Activated CD4-positive, alpha-beta T cell treated with anti-CD3 and anti-CD28 coated beads, Interleukin-2, amount 50 U/mL, for 1 hour (primary cell): ENCODE measurements at regions not wholly inside any gene's neighbourhood (a gene's known extent, or its start where the extent isn't known, plus 50 kb on each side); places are given as distances from the start of the nearest gene placed in this dataset.

Experiments
- DNase-seq: peaks from one replicate; pipeline ENCODE4 v3.0.0-alpha.2; 2020

DNA sequence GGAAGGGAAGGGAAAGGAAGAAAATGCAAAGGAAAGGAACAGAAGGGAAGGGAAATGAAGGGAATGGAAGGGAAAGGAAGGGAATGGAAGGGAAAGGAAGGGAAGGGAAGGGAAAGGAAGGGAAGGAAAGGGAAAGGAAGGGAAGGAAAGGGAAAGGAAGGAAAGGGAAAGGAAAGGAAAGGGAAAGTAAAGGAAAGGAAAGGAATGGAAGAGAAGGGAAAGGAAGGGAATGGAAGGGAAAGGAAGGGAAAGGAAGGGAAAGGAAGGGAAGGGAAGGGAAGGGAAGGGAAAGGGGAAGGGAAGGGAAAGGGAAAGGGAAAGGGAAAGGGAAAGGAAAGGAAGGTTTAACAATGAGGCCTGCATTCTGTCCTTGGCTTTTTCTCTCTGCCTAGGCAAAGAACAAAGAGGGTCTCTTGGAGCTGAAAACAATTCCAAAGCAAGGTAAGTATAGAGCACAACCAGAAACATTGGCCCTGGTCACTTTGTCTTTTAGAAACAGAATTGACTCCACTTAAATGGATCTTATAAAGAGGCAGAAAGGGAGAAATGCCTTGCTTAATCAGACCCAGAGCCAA, 525.9 kb upstream of the TMPO start:
- DNase-seq, result no peak

GRCh38 chr12:97994746-97995484, 520.5 kb upstream of the TMPO start:
- DNase-seq, result no peak

DNA sequence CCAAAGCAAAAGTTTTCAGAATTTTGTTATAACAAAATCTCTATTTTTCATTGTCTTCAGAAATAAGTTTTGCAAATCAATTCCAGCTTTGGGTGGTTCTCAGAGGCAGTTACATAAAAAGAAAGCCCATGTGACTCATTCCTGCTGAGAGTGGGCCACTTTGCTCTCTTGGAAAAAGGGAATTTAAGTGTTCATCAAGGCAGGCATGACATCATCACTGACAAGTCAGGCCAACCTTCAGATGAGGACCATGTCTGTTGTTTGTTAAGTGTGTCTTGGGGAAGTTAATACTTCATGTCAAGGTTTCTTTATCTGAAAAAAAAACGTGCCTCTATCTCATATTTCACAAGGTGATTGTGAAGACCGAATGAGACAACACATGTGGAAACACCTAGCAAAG, 519.8 kb upstream of the TMPO start:
- DNase-seq, result no peak

GRCh38 chr12:98001430-98001829, 514.0 kb upstream of the TMPO start:
- DNase-seq, result no peak

DNA sequence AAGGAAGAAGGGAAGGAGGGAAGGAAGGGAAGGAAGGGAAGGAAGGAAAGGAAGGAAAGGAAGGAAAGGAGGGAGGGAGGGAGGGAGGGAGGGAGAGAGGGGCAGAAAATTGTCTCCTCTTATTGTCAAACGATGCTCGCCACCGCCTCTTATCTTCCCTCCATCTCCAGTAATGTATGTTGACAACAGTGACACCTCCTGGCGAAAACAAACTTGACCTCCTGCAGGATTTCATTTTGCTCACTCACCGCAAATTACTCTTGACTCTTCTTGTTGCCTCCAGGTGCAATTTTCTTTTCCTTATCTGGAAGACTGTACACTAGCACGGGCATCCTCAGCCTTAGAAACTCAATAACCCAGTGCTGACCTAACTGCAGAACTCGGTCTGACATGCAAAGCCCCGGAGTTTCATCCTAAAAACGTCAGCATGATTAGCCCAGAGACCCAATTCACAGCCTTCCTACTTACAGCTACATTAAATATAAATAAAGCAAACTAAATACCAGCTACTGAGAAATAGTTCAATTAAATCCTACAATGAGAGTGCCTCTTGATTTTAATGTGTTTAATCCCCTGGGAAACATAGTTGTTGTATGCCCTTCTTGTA, 512.4 kb upstream of the TMPO start:
- no peak for DNase-seq

DNA sequence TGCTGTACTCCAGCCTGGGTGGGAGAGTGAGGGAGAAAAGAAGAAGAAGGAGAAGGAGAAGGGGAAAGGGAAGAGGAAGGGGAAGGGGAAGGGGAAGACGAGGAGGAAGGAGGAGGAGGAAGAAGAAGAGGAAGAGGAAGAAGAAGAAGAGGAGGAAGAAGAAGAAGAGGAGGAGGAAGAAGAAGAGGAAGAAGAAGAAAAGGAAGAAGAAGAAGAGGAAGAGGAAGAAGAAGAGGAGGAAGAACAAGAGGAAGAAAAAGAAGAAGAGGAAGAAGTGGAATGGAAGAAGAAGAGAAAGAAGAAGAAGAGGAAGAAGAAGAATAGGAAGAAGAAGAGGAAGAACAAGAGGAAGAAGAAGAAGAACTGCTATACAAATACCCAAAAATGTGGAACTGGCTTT, 507.4 kb upstream of the TMPO start:
- no peak for DNase-seq

GRCh38 chr12:98013560-98013959, 501.8 kb upstream of the TMPO start:
- no peak for DNase-seq

GRCh38 chr12:98018836-98019235, 496.6 kb upstream of the TMPO start:
- DNase-seq, result no peak

DNA sequence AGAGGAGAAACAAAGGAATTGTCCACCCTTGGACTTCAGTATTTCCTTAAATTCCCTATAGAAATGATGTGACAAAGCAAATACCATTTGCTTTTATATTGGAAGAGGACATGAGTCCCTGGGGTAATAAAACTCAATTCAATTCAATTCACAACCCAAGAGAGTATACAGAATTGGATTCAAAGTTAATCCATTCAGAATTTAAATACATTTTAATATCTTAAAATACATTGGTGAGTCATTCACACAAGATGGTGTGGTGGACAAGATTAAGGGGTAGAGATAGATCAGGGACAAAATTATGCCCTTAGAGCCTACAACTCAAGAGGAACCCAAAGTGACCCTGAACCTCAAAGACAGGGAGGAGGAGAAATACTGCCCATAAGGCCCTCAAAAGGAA, 495.0 kb upstream of the TMPO start:
- DNase-seq, result no peak

- DNase-seq, result no peak
Observed at GRCh38 chr12:98022961-98023360, 492.4 kb upstream of the TMPO start.

DNA sequence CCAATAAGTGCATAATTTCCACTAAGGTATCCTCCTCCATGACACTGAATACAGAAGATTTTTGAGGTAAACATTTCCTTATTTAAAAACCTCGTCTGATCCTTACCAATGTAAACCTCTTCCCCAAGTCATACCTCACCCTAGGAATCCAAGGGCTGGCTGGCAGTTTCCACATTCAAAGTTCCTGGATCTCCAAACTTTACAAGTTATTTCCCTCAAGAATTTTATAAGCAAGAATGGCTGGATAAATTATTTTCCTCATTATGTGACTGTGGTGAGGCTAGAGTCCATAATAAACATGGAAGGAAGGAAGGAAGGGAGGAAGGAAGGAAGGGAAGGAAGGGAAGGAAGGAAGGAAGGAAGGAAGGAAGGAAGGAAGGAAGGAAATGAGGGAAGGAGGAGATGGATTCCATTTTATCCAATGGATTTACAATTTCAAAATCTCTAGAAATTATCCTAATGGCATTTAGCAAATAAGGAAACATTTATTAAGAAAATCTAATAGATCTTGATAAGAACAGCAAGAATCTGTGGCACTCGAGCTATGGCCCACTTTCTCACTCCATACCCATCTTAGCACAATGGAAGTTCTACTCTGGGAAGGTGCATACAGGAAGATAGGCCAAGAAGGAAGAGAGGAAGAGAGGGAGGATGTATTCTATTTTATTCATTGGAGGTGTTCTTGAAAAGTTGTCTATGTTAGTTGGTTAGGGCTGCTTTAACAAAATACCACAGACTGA, 477.8 kb upstream of the TMPO start:
- no peak for DNase-seq

GRCh38 chr12:98042668-98043067, 472.7 kb upstream of the TMPO start:
- DNase-seq, result no peak

GRCh38 chr12:98045395-98045794, 470.0 kb upstream of the TMPO start:
- no peak for DNase-seq

DNA sequence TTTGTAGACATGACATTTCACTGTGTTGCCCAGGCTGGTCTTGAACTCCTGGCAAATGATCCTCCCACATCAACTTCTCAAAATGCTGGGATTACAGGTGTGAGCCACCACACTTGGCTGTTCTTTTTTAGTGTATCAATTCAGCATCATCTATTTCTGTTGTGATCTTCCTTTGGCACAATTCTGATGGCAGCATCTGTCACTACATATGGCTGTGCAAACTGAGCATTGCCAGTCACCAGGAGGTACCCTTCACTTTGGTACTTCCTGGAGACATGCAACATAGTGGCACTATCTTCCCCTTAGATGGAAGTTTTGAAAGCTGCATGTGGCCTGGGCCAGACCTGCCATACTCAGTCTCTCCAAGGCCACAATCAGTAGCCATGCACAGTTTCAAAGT, 467.1 kb upstream of the TMPO start:
- DNase-seq, result no peak

DNA sequence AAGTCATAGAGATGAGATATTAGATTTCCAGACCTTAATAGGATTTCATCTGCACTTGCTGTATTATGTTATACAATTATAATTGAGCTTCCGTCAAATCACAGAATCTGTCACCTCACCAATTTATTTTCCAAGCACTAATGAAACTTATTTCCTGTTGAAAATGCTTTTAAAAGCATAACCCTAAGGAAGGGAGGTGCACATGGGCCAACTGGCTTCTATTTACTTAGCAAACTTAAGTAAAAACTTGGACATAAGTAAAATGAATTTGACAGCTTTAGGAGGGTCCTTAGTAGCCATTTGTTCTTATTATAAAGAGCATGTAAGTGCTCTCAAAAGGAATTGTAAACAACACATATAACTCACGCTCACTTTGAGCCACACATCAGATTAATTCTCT, 462.2 kb upstream of the TMPO start:
- DNase-seq, result no peak

DNA sequence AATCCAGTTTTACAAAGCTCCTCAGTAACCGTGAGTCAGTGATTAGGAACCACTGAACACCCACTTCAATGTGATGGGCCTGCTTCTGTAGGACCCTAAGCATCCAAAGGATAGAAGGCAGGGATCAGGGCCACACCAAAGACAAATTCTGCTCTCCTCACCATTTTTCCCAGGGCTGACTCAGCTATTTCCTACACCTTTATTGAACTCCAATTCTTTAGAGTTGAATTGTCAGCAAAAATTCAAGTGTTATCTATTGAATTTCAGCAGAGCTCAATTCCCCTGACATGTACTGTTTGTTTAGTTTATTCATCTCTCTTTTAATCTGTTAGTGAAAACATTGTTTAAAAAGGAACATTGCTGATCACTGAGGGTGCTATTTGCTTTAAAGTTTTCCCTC, 457.7 kb upstream of the TMPO start:
- DNase-seq, result no peak

DNA sequence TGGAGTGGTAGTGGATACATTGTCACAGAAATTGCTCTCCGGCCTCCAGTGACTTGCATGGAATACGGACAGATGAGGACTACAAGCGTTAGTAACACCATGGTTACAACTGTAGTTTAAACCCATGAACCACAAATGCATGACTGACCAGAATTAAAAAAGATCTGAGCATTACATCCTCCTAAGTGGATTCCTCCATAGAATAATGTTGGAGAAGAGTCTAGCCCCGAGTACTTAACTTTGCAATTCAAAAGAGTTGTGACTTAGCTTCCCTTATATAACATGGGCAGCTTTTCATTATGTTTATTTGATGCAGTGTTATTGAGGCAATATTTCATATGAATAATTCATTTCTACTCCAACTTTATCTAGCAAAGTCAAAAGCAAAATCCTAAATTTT, 457.2 kb upstream of the TMPO start:
- DNase-seq, result no peak

DNA sequence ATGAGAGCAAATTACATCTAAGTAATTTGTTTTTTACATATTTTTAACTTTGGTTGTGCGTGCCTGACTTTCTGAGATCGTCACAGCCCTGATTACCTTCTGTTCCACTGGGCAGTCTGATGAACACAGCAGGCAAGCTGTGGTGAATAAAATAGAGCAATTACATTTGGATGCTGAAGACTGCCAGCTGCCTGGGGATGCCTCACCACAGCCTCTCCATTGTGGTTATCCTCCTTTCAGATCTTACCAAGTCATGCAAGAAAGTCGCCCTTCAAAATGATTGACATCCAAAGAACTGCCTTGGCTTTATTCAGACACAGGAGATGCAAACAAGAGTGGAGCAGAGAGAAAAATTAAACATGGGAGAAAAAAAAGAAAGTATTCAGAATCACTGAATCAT, 456.6 kb upstream of the TMPO start:
- DNase-seq, result no peak

DNA sequence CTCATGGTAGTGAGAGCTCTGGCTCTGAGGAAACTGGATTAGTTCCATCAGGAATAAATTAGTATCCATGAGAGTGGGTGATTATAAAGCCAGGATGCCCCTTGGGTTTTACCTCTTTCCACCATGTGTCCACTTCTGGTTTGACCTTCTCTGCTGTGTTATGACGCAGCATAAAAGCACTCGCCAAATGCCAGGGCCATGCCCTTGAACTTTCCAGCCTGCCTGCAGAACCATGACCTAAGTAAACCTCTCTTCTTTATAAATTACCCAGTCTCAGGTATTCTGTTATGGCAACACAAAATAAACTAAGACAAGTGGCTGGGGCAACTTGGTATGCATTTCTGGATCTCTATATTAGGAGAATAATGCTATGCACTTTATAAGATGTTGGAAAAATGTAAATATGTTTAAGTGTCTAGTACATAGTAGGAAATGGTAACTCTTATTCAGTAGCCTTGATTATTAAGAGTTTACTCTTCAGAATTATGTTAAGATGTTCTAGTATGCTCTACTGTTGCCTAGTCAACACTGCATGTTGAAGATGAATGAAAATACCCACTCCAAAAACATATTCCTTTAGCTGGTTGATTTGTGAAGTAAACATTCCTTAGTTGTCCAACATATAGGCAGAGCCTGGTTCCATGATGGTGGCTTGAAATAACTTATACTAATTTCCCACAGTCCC, 455.6 kb upstream of the TMPO start:
- no peak for DNase-seq

- no peak for DNase-seq
Observed at GRCh38 chr12:98060411-98060810, 455.0 kb upstream of the TMPO start.

DNA sequence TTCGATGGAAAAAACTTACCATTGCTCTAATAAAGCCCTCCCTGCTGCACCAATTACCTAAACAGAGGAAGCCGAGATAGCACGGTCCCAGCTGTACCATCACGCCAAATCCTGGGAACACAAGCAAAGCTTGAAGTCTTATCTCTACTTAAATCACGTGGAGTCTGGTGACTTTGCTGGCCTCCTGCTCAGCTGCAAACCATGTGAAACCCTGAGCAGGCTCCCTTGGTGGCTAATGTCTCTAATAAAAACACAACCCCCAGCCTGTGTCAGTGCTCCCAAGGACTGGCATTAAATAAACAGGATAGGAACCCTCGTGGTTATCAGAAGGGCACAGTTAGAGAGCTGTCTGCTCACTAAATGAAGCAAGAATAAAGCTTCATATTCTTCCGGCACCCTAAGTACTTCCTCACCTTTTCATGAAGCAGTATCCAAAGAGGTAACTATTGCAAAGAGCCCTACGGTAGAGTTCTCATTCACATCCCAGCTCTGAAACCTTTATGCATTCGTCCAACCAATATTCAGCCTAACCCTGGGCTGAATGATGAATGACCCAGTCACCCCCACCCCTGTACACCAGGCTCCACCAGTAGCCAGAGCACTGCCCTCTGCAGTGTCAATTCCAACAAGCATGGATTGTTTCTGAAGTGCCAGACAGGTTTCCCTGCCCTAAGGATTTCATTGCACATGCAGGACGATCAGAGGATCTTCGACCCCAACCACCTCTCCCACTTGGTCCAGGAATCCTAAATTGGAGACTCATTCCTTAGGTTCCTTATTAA, 452.7 kb upstream of the TMPO start:
- DNase-seq, result no peak

DNA sequence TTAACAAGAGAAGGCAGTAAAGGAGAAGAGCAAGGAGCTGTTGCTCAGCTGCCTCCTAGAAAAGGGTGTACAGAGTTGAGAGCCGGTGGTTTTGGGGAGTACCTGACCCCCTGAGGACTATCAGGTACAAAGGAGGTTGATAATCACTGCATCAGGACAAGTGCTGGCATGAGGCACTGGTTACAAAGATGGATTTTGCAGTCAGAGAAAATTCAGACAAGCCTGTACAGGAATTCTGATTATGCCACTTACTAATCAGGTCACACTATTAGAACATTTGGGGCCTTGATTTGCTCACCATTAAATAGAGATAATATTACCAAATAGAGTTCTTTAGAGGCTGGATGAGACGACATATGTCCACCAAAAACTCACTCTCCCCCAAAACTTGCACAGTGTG, 450.9 kb upstream of the TMPO start:
- DNase-seq, result no peak

GRCh38 chr12:98067795-98068194, 447.6 kb upstream of the TMPO start:
- DNase-seq, result no peak
